HL-60 (cell line): ENCODE measurements at regions not wholly inside any gene's neighbourhood (a gene's known extent, or its start where the extent isn't known, plus 50 kb on each side); places are given as distances from the start of the nearest gene placed in this dataset.

Experiments
- GABPA ChIP-seq: IDR thresholded peaks from 2 replicates; pipeline ENCODE4 v1.6.1; 2012; ENCODE audit warnings: low read depth
- POLR2AphosphoS5 ChIP-seq: IDR thresholded peaks from 2 replicates; pipeline ENCODE4 v1.6.1; 2012; ENCODE audit warnings: low read depth
- REST ChIP-seq: IDR thresholded peaks from 2 replicates; pipeline ENCODE4 v1.6.1; 2012; ENCODE audit warnings: low read depth; ENCODE audit not compliant: insufficient replicate concordance
- TF ChIP-seq, protein P1 (sequence below): IDR thresholded peaks from one replicate; pipeline ENCODE4 v1.5.1; 2011; ENCODE audit warnings: low read length, control low read depth, inconsistent platforms; ENCODE audit not compliant: insufficient read depth

DNA sequence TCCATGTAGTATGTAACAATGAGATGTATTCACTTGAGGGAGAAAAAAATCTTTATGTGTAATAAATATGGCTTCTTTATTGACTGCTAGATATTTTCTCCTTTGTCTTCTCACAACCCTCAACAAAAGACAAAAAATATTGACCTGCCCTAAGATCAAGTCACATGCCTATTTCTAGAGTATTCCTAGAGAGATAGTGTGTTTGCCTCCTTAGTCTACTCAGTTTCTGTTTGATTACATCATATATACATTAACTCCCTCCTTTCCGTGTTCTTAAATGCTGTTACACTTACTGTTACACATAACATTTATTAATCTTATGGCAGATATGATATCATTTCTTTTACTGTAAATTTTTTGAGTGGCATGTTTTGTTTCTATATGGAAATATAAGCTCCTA, 281.6 kb upstream of the RGS18 start:
- no peak for TF ChIP-seq POLR2AphosphoS5
- TF ChIP-seq, protein P1, sequence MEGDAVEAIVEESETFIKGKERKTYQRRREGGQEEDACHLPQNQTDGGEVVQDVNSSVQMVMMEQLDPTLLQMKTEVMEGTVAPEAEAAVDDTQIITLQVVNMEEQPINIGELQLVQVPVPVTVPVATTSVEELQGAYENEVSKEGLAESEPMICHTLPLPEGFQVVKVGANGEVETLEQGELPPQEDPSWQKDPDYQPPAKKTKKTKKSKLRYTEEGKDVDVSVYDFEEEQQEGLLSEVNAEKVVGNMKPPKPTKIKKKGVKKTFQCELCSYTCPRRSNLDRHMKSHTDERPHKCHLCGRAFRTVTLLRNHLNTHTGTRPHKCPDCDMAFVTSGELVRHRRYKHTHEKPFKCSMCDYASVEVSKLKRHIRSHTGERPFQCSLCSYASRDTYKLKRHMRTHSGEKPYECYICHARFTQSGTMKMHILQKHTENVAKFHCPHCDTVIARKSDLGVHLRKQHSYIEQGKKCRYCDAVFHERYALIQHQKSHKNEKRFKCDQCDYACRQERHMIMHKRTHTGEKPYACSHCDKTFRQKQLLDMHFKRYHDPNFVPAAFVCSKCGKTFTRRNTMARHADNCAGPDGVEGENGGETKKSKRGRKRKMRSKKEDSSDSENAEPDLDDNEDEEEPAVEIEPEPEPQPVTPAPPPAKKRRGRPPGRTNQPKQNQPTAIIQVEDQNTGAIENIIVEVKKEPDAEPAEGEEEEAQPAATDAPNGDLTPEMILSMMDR = no peak
- TF ChIP-seq REST = no peak
- TF ChIP-seq GABPA = no peak
